Mesenchymal stem cell (in vitro differentiated cells and primary cell): ENCODE measurements at regions not wholly inside any gene's neighbourhood (a gene's known extent, or its start where the extent isn't known, plus 50 kb on each side); places are given as distances from the start of the nearest gene placed in this dataset.

Source experiments
- DNase-seq: peaks from one replicate; pipeline ENCODE4 v3.0.0-alpha.2; 2013
- H2AFZ ChIP-seq: one replicate; pipeline ENCODE4 v1.6.1; 2013; ENCODE audit warnings: low read depth, mild to moderate bottlenecking, control low read depth, inconsistent platforms, low read length, moderate library complexity
- H2AK5ac ChIP-seq: 2 replicates; pipeline ENCODE4 v1.6.1; 2013; ENCODE audit warnings: low read length, moderate library complexity, mild to moderate bottlenecking, inconsistent platforms; ENCODE audit not compliant: severe bottlenecking
- H2BK120ac ChIP-seq: one replicate; pipeline ENCODE4 v1.6.1; 2013; ENCODE audit warnings: low read depth, mild to moderate bottlenecking, inconsistent platforms, low read length, moderate library complexity
- H2BK12ac ChIP-seq, 2 experiments: one replicate each; pipeline ENCODE4 v1.6.1; 2013; ENCODE audit warnings: inconsistent platforms in 2 of 2, low read length in 2 of 2, mild to moderate bottlenecking in 2 of 2, moderate library complexity in 2 of 2, control low read depth in 1 of 2
- H2BK15ac ChIP-seq: one replicate; pipeline ENCODE4 v1.6.1; 2013; ENCODE audit warnings: mild to moderate bottlenecking, low read depth, inconsistent platforms; ENCODE audit not compliant: poor library complexity, severe bottlenecking
- H2BK5ac ChIP-seq: 2 replicates; pipeline ENCODE4 v1.6.1; 2013; ENCODE audit warnings: low read depth, mild to moderate bottlenecking, low read length, control low read depth, inconsistent platforms; ENCODE audit not compliant: poor library complexity, severe bottlenecking
- H3K14ac ChIP-seq, 2 experiments: one replicate each; pipeline ENCODE4 v1.6.1; 2013; ENCODE audit warnings: inconsistent platforms in 2 of 2, low read length in 2 of 2, control low read depth in 1 of 2, mild to moderate bottlenecking in 1 of 2, moderate library complexity in 1 of 2
- H3K18ac ChIP-seq, 2 experiments: one replicate each; pipeline ENCODE4 v1.6.1; 2013; ENCODE audit warnings: inconsistent platforms in 2 of 2, low read length in 2 of 2, control low read depth in 1 of 2, low read depth in 1 of 2, mild to moderate bottlenecking in 1 of 2
- H3K23ac ChIP-seq, 2 experiments: one replicate each; pipeline ENCODE4 v1.6.1; 2013; ENCODE audit warnings: inconsistent platforms in 2 of 2, low read length in 2 of 2, mild to moderate bottlenecking in 2 of 2, moderate library complexity in 2 of 2, control low read depth in 1 of 2
- H3K27ac ChIP-seq: 2 replicates; pipeline ENCODE4 v1.5.1; 2013; ENCODE audit warnings: mild to moderate bottlenecking, moderate library complexity, low read length, control low read depth, inconsistent platforms; ENCODE audit not compliant: poor library complexity, severe bottlenecking
- H3K27me3 ChIP-seq, 2 experiments: 2 replicates each; pipeline versions ENCODE4 v1.6.1 to v1.7.0; 2013; ENCODE audit warnings: low read length in 2 of 2, mild to moderate bottlenecking in 2 of 2, moderate library complexity in 2 of 2, control low read depth in 1 of 2, inconsistent platforms in 1 of 2; ENCODE audit not compliant: control insufficient read depth in 1 of 2, insufficient read depth in 1 of 2
- H3K36me3 ChIP-seq, 2 experiments: 2 replicates each; pipeline versions ENCODE4 v1.6.1 to v1.7.0; 2013; ENCODE audit warnings: low read length in 2 of 2, control low read depth in 1 of 2, inconsistent platforms in 1 of 2, low read depth in 1 of 2, mild to moderate bottlenecking in 1 of 2; ENCODE audit not compliant: insufficient read depth in 2 of 2, control insufficient read depth in 1 of 2
- H3K4ac ChIP-seq, 2 experiments: one replicate each; pipeline ENCODE4 v1.6.1; 2013; ENCODE audit warnings: inconsistent platforms in 2 of 2, low read length in 2 of 2, mild to moderate bottlenecking in 2 of 2, moderate library complexity in 2 of 2, control low read depth in 1 of 2, low read depth in 1 of 2
- H3K4me1 ChIP-seq: 2 replicates; pipeline ENCODE4 v1.6.1; 2013; ENCODE audit warnings: low read depth, low read length, control low read depth; ENCODE audit not compliant: control insufficient read depth, insufficient read depth
- H3K4me2 ChIP-seq: 2 replicates; pipeline ENCODE4 v1.6.1; 2013; ENCODE audit warnings: low read length, mild to moderate bottlenecking, inconsistent platforms; ENCODE audit not compliant: poor library complexity, severe bottlenecking
- H3K4me3 ChIP-seq, 2 experiments: 2 replicates each; pipeline versions ENCODE4 v1.5.1 to v1.7.0; 2013; ENCODE audit warnings: low read length in 2 of 2, mild to moderate bottlenecking in 2 of 2, control low read depth in 1 of 2, low read depth in 1 of 2; ENCODE audit not compliant: insufficient read depth in 1 of 2
- H3K79me1 ChIP-seq: replicated peaks from 2 replicates; pipeline ENCODE4 v1.6.1; 2013; ENCODE audit warnings: mild to moderate bottlenecking, control low read depth, low read length, inconsistent platforms; ENCODE audit not compliant: poor library complexity, severe bottlenecking
- H3K9ac ChIP-seq: 2 replicates; pipeline ENCODE4 v1.7.0; 2013; ENCODE audit warnings: mild to moderate bottlenecking, low read length, moderate library complexity
- H3K9me3 ChIP-seq: 2 replicates; pipeline ENCODE4 v1.7.0; 2013; ENCODE audit warnings: mild to moderate bottlenecking, low read length; ENCODE audit not compliant: control insufficient read depth
- H4K8ac ChIP-seq: one replicate; pipeline ENCODE4 v1.6.1; 2013; ENCODE audit warnings: inconsistent platforms, mild to moderate bottlenecking, low read length, moderate library complexity
- H4K91ac ChIP-seq: one replicate; pipeline ENCODE4 v1.6.1; 2013; ENCODE audit warnings: mild to moderate bottlenecking, low read length, inconsistent platforms
- WGBS: methylation state at CpG from one replicate; pipeline ENCODE4 v1.1.7; 2013; ENCODE audit warnings: mixed read lengths; 5-methylcytosine and 5-hydroxymethylcytosine counted together

DNA sequence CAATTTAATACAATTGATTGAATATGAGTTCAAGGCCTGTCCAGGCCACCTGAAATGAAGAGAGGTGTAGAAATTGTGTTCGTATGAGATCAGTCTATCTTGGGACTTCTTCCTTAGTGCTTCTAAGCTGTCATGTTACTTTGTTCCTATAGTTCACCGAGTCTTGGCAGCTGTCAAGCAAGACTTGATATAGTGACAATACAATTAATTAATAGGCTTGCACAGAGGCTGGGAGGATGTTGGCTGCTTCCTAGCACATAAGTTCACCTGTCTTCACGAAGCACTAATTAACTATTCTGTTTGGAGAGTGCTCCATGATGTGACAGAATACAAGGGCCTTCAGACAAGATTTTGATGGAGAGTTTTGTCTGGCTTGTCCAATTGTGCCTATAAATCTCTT lies 103.7 kb upstream of the CD96 start:
- Histone ChIP-seq H3K9ac (no peak overlapping the region), H3K36me3 (no peaks in the 10 kb centered on the region), H2BK15ac (no peak overlapping the region), H4K91ac (no peak overlapping the region), H3K27me3 (no peaks in the 10 kb centered on the region), H2BK5ac (no peak overlapping the region), H3K4me2 (no peak overlapping the region), H2BK12ac (no peak overlapping the region), H3K23ac (no peak overlapping the region), H2AK5ac (no peak overlapping the region), H2BK120ac (no peak overlapping the region), H3K79me1 (no peaks in the 10 kb centered on the region), H3K27ac (no peak overlapping the region), H3K18ac (no peak overlapping the region), H4K8ac (no peak overlapping the region), H3K4me1 (no peaks in the 10 kb centered on the region), H3K4me3 (no peak overlapping the region), H3K9me3 (peaks cover 3% of the 10 kb centered on the region), H3K4ac (no peak overlapping the region), H3K14ac (no peak overlapping the region), H2AFZ (no peak overlapping the region)
- 83% methylated on average over 2 of the region's 3 CpGs for WGBS
- DNase-seq: no peak

DNA sequence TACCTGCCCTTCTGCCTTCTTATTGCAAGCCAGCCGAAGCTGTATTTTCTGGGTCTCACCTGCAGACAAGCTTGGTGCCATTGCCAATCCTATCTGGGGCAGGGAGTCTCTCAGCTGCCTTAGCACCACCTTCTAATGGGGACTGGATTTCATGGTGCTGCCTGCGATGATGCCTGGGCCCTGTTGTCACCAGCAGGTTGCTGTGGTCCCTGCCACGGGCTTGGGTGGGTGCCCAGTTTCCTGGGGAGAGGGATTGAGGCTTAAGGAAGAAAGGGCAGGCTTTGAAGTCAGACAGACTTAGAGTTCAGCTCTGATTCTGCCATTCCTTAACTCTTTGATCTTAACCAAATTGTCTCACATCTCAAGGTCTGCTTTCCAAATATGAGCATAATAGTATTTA lies 87.4 kb upstream of the CD96 start:
- Histone ChIP-seq H2BK15ac (no peak overlapping the region), H3K4ac (no peak overlapping the region), H3K23ac (no peak overlapping the region), H2AFZ (no peak overlapping the region), H3K79me1 (no peaks in the 10 kb centered on the region), H3K9ac (no peak overlapping the region), H3K4me3 (no peak overlapping the region), H3K36me3 (no peaks in the 10 kb centered on the region), H3K18ac (no peak overlapping the region), H3K4me2 (no peak overlapping the region), H3K4me1 (no peaks in the 10 kb centered on the region), H4K91ac (no peak overlapping the region), H2BK12ac (no peak overlapping the region), H3K27me3 (no peaks in the 10 kb centered on the region), H3K27ac (no peak overlapping the region), H2AK5ac (no peak overlapping the region), H2BK120ac (no peak overlapping the region), H3K9me3 (no peaks in the 10 kb centered on the region), H2BK5ac (no peak overlapping the region), H3K14ac (no peak overlapping the region), H4K8ac (no peak overlapping the region)
- 76% methylated on average over 2 of the region's 3 CpGs for WGBS
- no peak for DNase-seq

DNA sequence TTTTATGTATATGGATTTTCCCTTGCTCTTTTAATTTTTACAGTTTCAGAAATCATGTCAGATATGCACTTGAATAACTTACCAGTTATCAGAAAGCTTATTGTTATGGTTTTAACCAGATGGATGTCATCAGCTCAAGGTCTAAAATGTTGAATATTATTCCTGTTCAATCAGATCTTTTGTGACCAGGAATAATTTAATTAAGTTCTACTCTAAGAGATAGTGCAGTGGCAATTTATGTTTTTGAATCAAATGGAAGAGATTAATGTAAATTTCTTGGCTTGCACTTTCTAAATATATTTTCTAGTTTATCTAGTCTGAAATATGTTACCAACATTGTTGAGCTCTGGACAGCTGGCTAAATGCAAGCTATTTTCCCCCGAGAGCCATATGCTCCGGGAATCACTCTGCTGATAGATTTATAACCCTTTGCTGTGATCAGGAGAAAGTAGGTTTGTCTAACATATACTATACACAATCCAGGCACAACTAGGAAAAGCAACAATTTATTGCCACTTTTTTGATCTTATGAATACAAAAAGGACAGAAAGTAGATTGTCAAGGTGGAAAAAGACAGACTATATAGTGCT lies 76.8 kb upstream of the CD96 start:
- Histone ChIP-seq H2AK5ac (no peak overlapping the region), H3K14ac (no peak overlapping the region), H3K18ac (no peak overlapping the region), H2BK120ac (no peak overlapping the region), H2BK5ac (no peak overlapping the region), H3K4me2 (no peak overlapping the region), H3K4ac (no peak overlapping the region), H3K36me3 (no peaks in the 10 kb centered on the region), H3K27ac (no peak overlapping the region), H3K9ac (no peak overlapping the region), H3K9me3 (no peaks in the 10 kb centered on the region), H4K8ac (no peak overlapping the region), H3K79me1 (no peaks in the 10 kb centered on the region), H3K4me3 (no peak overlapping the region), H2BK12ac (no peak overlapping the region), H3K23ac (no peak overlapping the region), H3K27me3 (no peaks in the 10 kb centered on the region), H2AFZ (no peak overlapping the region), H2BK15ac (no peak overlapping the region), H3K4me1 (no peaks in the 10 kb centered on the region), H4K91ac (no peak overlapping the region)
- no CpG with 5 or more reads among the region's 2 CpGs for WGBS
- no peak for DNase-seq

DNA sequence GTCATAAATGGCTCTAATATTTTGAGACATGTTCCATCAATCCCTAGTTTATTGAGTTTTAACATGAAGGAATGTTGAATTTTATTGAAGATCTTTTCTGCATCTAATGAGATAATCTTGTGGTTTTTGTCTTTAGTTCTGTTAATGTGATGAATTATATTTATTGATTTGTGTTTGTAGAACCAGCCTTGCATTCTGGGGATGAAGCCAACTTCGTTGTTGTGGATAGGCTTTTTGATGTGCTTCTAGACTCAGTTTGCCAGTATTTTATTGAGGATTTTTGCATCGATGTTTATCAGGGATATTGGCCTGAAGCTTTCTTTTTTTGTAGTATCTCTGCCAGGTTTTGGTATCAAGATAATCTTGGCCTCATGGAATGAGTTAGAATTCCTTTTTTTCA lies 72.0 kb upstream of the CD96 start:
- Histone ChIP-seq H3K18ac (no peak overlapping the region), H3K27me3 (no peaks in the 10 kb centered on the region), H2AFZ (no peak overlapping the region), H2BK15ac (no peak overlapping the region), H3K4me2 (no peak overlapping the region), H4K91ac (no peak overlapping the region), H3K4ac (no peak overlapping the region), H4K8ac (no peak overlapping the region), H2BK12ac (no peak overlapping the region), H3K23ac (no peak overlapping the region), H3K4me3 (no peak overlapping the region), H2BK120ac (no peak overlapping the region), H2BK5ac (no peak overlapping the region), H2AK5ac (no peak overlapping the region), H3K4me1 (no peaks in the 10 kb centered on the region), H3K36me3 (no peaks in the 10 kb centered on the region), H3K79me1 (no peaks in the 10 kb centered on the region), H3K27ac (no peak overlapping the region), H3K9me3 (no peaks in the 10 kb centered on the region), H3K9ac (no peak overlapping the region), H3K14ac (no peak overlapping the region)
- 65% methylated on average over 2 of the region's 2 CpGs for WGBS
- DNase-seq: no peak
